ENCODE measurements at regions not wholly inside any gene's neighbourhood (a gene's known extent, or its start where the extent isn't known, plus 50 kb on each side); places are given as distances from the start of the nearest gene placed in this dataset.

DNA sequence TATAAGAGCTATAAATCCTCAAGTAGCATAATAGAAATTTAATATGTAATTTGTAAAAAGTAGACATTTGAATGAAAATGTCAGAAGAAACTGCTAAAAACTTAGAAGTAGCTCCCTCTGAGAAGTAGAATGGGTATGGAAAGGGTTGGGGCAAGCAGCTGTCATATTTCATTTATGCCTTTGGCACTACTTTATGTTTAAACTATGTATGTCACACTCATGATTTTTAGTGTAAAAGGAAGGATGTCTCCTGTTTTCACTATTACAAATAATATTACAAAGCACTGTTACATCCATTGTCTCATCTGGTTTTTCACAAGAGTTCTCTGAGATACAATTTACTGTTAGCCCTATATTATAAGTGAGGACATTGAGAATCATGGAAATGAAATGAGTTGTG is 96.3 kb upstream of the ZNF462 start:
- no peaks in the 10 kb centered on the region for H3K9me3 ChIP-seq
- no peaks in the 10 kb centered on the region for H3K36me3 ChIP-seq
- H3K4me3 ChIP-seq: no peak overlapping the region
- no peaks in the 10 kb centered on the region for H3K4me1 ChIP-seq
- no peaks in the 10 kb centered on the region for H3K27me3 ChIP-seq
- DNase-seq (ENCODE audit: low spot score): no peak
- TF ChIP-seq, protein P1, sequence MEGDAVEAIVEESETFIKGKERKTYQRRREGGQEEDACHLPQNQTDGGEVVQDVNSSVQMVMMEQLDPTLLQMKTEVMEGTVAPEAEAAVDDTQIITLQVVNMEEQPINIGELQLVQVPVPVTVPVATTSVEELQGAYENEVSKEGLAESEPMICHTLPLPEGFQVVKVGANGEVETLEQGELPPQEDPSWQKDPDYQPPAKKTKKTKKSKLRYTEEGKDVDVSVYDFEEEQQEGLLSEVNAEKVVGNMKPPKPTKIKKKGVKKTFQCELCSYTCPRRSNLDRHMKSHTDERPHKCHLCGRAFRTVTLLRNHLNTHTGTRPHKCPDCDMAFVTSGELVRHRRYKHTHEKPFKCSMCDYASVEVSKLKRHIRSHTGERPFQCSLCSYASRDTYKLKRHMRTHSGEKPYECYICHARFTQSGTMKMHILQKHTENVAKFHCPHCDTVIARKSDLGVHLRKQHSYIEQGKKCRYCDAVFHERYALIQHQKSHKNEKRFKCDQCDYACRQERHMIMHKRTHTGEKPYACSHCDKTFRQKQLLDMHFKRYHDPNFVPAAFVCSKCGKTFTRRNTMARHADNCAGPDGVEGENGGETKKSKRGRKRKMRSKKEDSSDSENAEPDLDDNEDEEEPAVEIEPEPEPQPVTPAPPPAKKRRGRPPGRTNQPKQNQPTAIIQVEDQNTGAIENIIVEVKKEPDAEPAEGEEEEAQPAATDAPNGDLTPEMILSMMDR (IDR thresholded peaks at IDR 0.05): no peak
- H3K27ac ChIP-seq: no peak overlapping the region

DNA sequence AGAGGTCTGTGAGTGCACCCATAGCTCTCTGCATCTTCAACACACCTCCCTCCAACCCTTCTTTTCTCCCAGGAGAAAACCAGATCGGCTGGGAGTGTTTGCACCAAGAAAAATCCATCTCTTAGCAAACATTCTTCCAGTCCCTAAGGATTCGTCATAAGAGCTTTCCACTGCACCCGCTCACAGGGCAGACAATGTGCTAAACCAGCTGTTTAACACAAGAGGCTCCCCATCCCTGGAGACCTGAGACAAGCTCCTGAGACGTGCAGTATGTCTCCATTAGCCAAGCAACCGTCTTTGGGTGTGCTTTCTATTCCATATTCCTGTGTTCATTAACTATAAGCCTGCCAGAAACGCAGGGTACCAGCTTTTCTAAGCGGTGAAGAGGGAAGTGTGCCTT is 93.6 kb upstream of the ZNF462 start:
- Histone ChIP-seq H3K36me3 (no peaks in the 10 kb centered on the region), H3K9me3 (no peaks in the 10 kb centered on the region), H3K4me1 (peaks cover 0 to 8% of the 10 kb centered on the region in 2 donors), H3K27me3 (no peaks in the 10 kb centered on the region), H3K27ac (no peak overlapping the region), H3K4me3 (no peak overlapping the region)
- TF ChIP-seq, protein P1 (IDR thresholded peaks at IDR 0.05): no peak
- no peak for DNase-seq (ENCODE audit: low spot score)

DNA sequence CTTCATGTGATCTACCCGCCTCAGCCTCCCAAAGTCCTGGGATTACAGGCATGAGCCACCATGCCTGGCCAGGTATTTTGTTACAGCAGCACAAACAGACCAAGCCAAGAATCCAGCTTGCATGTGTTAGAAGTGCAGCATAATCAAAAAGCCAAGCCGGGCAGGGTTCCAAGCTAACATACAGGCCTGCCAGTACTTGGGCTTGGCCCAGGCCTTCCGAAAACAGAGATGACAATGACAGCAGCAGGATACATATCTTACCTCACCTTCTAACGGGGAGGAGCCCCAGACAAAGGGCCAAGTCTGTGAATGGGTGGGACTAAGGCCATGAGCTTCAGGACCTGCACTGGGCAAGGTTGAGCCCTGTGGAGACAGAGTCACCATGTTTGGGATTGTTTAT is 91.4 kb upstream of the ZNF462 start:
- no peaks in the 10 kb centered on the region for H3K27me3 ChIP-seq
- no peak for DNase-seq (ENCODE audit: low spot score)
- H3K27ac ChIP-seq: no peak overlapping the region
- H3K4me1 ChIP-seq: peaks cover 0 to 8% of the 10 kb centered on the region in 2 donors
- no peak overlapping the region for H3K4me3 ChIP-seq
- TF ChIP-seq, protein P1 (IDR thresholded peaks at IDR 0.05): no peak
- H3K9me3 ChIP-seq: no peaks in the 10 kb centered on the region
- no peaks in the 10 kb centered on the region for H3K36me3 ChIP-seq

DNA sequence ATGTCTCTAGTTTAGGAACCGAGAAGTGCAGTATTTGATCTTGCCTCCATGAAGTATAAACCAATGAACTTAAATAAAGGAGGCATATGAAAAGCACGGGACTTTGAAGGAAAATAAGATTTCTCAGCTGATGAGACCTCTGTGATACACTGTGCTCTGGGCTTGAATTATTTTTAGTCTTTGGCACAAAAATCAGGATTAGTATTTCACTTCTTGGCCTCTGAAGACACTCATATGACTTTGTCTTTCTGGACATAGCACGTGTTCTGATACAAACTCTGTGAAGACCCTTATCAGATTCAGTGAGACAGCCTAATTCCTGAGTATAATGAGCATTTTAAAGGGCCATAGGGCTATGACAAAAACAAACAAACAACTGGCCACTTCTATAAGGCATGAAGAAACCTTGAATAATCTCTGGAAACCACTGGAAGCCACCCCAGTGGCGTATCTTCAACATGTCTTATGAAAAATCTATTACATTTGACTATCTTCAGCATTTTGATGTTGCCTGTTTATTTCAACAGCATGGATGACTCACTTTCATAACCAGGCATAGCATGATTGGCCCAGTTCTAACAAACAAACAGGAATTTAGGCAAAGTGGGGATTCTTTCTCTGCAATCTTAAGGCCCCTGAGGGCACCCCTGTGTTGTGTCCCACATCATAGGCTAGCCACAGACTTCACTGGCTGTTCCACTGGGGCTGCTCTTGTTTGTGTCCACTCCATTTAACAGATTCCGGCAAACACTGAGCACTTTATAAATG is 90.3 kb upstream of the ZNF462 start:
- TF ChIP-seq, protein P1 (IDR thresholded peaks at IDR 0.05): no peak
- Histone ChIP-seq H3K4me3 (no peak overlapping the region), H3K4me1 (peaks cover 0 to 8% of the 10 kb centered on the region in 2 donors), H3K27ac (no peak overlapping the region), H3K36me3 (no peaks in the 10 kb centered on the region), H3K9me3 (no peaks in the 10 kb centered on the region), H3K27me3 (no peaks in the 10 kb centered on the region)
- no peak for DNase-seq (ENCODE audit: low spot score)

DNA sequence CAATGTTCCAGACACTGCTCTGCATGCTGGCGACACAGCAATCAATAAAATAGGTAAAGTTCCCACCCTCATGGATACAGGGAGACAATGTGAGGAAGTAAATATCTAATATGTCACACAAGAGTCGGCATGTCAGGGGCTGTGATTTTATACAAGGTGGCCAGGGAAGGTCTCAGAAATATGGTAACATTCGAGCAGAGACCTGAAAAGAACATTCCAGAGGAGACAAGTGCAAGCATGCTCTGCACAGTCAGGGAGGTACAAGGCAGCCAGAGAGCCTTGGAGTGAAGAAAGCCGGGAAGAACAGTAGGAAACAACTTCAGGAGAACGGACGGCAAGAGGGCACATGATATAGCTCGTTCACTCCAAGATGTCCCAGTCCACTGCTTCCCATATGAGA is 89.2 kb upstream of the ZNF462 start:
- TF ChIP-seq, protein P1 (IDR thresholded peaks at IDR 0.05): no peak
- Histone ChIP-seq H3K4me1 (peaks cover 0 to 8% of the 10 kb centered on the region in 2 donors), H3K4me3 (no peak overlapping the region), H3K36me3 (no peaks in the 10 kb centered on the region), H3K9me3 (no peaks in the 10 kb centered on the region), H3K27ac (no peak overlapping the region), H3K27me3 (no peaks in the 10 kb centered on the region)
- no peak for DNase-seq (ENCODE audit: low spot score)

DNA sequence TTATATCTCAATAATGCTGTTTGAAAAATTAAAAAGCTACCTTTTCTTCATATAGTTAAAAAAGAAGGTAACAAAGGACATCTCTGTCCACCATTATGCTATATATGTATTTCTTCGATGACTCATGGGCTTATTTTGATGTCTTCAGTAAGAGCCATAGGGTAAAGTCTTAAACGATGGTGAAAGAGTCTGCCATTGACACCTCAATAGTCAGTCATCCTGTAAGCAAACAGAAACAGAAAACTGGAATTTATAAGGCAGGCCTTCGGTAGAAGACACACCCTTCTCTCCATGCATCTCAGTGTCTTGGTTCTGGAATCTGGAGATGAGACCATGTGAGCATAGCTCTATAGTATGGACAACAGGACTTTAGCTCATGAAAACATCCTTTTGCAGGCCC is 87.0 kb upstream of the ZNF462 start:
- H3K9me3 ChIP-seq: no peaks in the 10 kb centered on the region
- no peak overlapping the region for H3K27ac ChIP-seq
- H3K36me3 ChIP-seq: no peaks in the 10 kb centered on the region
- peaks cover 0 to 8% of the 10 kb centered on the region in 2 donors for H3K4me1 ChIP-seq
- no peaks in the 10 kb centered on the region for H3K27me3 ChIP-seq
- TF ChIP-seq, protein P1 (IDR thresholded peaks at IDR 0.05): no peak
- H3K4me3 ChIP-seq: no peak overlapping the region
- DNase-seq (ENCODE audit: low spot score): no peak

Measured in right atrium auricular region (tissue), 2 donors.